ENCODE measurements at regions not wholly inside any gene's neighbourhood (a gene's known extent, or its start where the extent isn't known, plus 50 kb on each side); places are given as distances from the start of the nearest gene placed in this dataset.

DNA sequence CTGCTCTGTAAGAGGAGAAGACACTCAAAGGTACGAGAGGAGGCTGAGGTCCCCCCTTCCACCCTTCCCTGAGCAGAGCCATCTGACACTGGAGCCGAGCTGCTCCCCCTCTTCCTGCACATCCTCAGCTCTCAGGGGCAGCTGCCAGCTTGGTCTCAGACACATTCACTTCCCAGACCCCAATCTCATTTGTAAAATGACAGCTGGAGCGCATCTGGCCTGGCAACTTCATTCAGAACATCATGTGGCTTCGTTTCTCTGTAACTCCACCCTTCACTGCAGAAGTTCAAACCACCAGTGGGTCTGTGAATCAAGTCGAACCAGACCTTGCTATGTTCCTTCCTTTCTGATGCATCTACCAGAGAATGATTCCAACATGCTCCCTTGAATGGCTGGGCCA, 145.6 kb upstream of the CDH4 start:
- FAIRE-seq (no peak), DNase-seq (ENCODE audit: insufficient read length, low spot score) (no peak)
- TF ChIP-seq SPI1 (IDR thresholded peaks at IDR 0.05; ENCODE audit: low read depth, low read length) = no peak
- no peak for TF ChIP-seq PAX5 (IDR thresholded peaks at IDR 0.05; ENCODE audit: insufficient read depth, low read length, severe bottlenecking)
- TF ChIP-seq POU2F2 (IDR thresholded peaks at IDR 0.05; ENCODE audit: low read depth, low read length) = no peak
- TF ChIP-seq POLR2AphosphoS5 (IDR thresholded peaks at IDR 0.05; ENCODE audit: low read depth, low read length) = no peak
- no peak for TF ChIP-seq POLR2A (IDR thresholded peaks at IDR 0.05; ENCODE audit: low read depth, low read length)
- no peak for TF ChIP-seq TAF1 (IDR thresholded peaks at IDR 0.05; ENCODE audit: low read depth, low read length)

DNA sequence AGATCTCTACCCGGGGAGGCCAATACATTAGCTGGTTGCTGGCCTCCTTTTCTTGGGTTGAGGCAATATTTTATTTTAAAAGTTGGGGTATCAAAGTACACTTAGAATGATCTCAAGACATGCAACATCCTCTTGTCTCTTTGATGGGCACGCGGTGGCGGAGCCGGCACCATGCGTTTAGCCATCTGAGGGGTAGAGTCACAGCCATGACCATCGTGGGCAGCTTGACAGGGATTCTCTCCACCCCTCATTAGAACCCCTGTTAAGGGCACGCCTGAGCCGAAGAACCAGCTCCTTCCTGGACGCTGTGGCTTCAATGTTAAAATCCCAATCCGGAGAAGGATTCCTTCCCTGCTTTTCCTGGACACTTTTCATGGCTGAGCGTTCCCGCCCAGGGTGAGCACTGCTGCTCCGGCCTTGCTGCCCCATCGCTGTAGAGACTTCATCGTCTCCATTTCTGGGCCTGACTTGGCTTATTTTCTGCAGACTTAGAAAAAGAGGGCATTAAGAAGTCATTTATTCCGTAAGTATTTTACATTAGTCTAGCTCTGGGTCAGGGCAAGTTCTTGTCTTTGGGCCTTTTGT, 142.7 kb upstream of the CDH4 start:
- DNase-seq (ENCODE audit: insufficient read length, low spot score) (no peak), FAIRE-seq (no peak)
- TF ChIP-seq PAX5 (IDR thresholded peaks at IDR 0.05; ENCODE audit: insufficient read depth, low read length, severe bottlenecking) (no peak), TAF1 (IDR thresholded peaks at IDR 0.05; ENCODE audit: low read depth, low read length) (no peak), POLR2AphosphoS5 (IDR thresholded peaks at IDR 0.05; ENCODE audit: low read depth, low read length) (no peak), POLR2A (IDR thresholded peaks at IDR 0.05; ENCODE audit: low read depth, low read length) (no peak), POU2F2 (IDR thresholded peaks at IDR 0.05; ENCODE audit: low read depth, low read length) (no peak), SPI1 (IDR thresholded peaks at IDR 0.05; ENCODE audit: low read depth, low read length) (no peak)

DNA sequence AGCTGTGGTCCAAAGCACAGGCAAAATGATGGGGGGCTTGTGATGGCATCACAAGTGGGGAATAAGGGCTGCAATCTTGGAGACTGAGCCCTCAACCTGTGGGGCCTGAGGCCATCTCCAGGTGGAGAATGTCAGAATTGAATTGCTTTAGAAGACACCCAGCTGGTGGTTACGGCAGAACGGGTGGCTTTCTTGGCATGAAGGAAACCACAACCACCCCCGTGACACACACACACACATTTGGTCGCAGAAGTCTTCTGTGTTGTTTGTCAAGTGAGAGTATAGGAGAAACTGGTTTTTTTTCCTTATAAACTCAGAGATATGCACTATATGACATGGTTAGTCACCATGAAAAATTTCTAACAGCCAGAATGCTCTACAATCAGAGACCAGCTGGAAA, 139.5 kb upstream of the CDH4 start:
- FAIRE-seq = no peak
- TF ChIP-seq POU2F2 (IDR thresholded peaks at IDR 0.05; ENCODE audit: low read depth, low read length) (no peak), PAX5 (IDR thresholded peaks at IDR 0.05; ENCODE audit: insufficient read depth, low read length, severe bottlenecking) (no peak), SPI1 (IDR thresholded peaks at IDR 0.05; ENCODE audit: low read depth, low read length) (no peak), POLR2AphosphoS5 (IDR thresholded peaks at IDR 0.05; ENCODE audit: low read depth, low read length) (no peak), TAF1 (IDR thresholded peaks at IDR 0.05; ENCODE audit: low read depth, low read length) (no peak), POLR2A (IDR thresholded peaks at IDR 0.05; ENCODE audit: low read depth, low read length) (no peak)
- no peak for DNase-seq (ENCODE audit: insufficient read length, low spot score)

DNA sequence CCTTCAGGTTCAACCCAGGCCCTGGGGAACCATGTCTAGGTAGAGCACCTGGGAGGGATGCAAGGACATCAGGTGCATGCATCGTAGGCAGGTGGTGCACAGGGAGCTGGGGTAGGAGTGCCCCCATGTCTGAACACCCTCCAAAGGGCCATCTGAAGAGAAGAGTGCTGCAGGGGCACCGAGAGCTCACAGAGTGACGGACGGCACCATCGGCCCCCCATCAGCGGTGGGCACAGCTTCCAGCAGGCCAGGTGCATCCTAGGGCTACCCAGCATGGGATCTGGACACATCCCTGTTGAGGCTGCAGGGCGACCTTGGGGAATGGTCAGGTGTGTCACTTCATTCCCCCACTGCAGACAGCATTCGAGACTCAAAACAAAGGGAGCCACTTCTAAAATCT, 138.3 kb upstream of the CDH4 start:
- FAIRE-seq = no peak
- TF ChIP-seq POLR2AphosphoS5 (IDR thresholded peaks at IDR 0.05; ENCODE audit: low read depth, low read length) = no peak
- TF ChIP-seq POLR2A (IDR thresholded peaks at IDR 0.05; ENCODE audit: low read depth, low read length) = no peak
- no peak for TF ChIP-seq PAX5 (IDR thresholded peaks at IDR 0.05; ENCODE audit: insufficient read depth, low read length, severe bottlenecking)
- TF ChIP-seq POU2F2 (IDR thresholded peaks at IDR 0.05; ENCODE audit: low read depth, low read length) = no peak
- no peak for TF ChIP-seq SPI1 (IDR thresholded peaks at IDR 0.05; ENCODE audit: low read depth, low read length)
- TF ChIP-seq TAF1 (IDR thresholded peaks at IDR 0.05; ENCODE audit: low read depth, low read length) = no peak

DNA sequence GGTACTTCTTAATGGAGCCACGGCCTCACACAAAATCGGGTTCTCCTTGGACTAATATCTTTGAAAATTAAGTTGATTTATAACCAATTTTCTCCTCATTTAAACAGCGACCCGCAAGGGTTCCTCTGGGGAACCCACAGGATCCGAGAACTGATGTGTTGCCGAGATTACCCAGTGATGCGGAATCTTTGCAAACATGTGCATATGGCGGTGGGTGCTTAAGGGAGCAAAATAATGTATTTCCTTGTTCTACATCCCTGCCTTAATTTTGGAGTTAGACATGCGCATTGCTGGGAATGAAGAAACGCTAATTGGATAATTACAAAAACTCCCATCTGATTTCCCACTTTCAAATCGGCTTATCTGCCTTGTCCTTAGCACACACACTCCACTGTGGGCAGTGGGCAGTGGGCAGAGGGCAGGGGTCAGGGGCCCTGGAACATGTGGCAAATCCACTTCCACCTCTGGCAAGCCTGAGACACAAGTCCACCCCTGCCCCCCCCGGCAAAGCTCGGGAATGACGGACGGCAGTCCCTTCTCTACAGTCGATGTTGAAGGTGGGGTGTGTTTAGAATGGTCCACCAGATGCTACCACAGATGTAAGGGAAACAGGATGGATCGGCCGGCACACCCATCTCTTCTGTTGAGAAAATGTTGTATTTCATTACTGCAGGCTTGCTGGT, 137.4 kb upstream of the CDH4 start:
- TF ChIP-seq TAF1 (IDR thresholded peaks at IDR 0.05; ENCODE audit: low read depth, low read length) (no peak), POLR2A (IDR thresholded peaks at IDR 0.05; ENCODE audit: low read depth, low read length) (no peak), PAX5 (IDR thresholded peaks at IDR 0.05; ENCODE audit: insufficient read depth, low read length, severe bottlenecking) (no peak), POLR2AphosphoS5 (IDR thresholded peaks at IDR 0.05; ENCODE audit: low read depth, low read length) (no peak), POU2F2 (IDR thresholded peaks at IDR 0.05; ENCODE audit: low read depth, low read length) (no peak), SPI1 (IDR thresholded peaks at IDR 0.05; ENCODE audit: low read depth, low read length) (no peak)
- DNase-seq (ENCODE audit: insufficient read length, low spot score) (no peak), FAIRE-seq (no peak)

More for the DNA sequence above, 138.3 kb upstream of the CDH4 start:
- DNase-seq (ENCODE audit: insufficient read length, low spot score) = no peak

DNA sequence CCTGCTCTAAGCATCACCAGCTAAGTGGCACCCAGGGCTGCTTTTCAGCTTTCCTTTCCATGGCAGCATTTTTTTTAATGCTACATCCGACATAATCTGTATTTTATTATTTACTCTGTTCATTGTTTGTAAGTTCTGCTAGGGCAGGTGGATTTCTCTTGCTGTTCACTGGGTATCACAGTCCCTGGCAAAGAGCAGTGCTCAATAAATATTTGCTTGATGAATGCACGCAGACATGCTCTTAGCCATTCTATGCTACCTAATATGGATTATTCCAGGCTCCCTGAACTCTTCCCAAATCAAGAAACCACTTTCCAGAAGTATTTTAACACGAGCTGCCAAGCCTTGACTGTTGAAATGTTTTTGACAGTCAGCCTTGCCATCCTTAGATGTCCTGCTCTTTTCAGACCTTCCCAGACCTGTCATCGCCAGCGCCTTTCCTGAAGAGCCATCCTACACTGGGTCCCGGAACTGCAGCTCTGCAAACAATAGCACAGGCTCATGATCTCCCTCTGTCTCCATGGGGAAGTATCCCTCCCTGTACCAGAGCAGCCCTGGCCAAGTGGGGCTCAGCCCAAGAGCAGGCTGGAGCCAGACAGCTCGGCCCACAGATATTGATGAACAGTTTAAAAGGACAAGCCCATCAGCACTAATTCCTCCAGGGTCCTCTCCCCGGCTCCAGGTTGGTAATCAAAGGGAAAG, 136.5 kb upstream of the CDH4 start:
- no peak for FAIRE-seq
- TF ChIP-seq PAX5 (IDR thresholded peaks at IDR 0.05; ENCODE audit: insufficient read depth, low read length, severe bottlenecking) (no peak), POLR2AphosphoS5 (IDR thresholded peaks at IDR 0.05; ENCODE audit: low read depth, low read length) (no peak), POLR2A (IDR thresholded peaks at IDR 0.05; ENCODE audit: low read depth, low read length) (no peak), TAF1 (IDR thresholded peaks at IDR 0.05; ENCODE audit: low read depth, low read length) (no peak), POU2F2 (IDR thresholded peaks at IDR 0.05; ENCODE audit: low read depth, low read length) (no peak), SPI1 (IDR thresholded peaks at IDR 0.05; ENCODE audit: low read depth, low read length) (no peak)
- no peak for DNase-seq (ENCODE audit: insufficient read length, low spot score)

DNA sequence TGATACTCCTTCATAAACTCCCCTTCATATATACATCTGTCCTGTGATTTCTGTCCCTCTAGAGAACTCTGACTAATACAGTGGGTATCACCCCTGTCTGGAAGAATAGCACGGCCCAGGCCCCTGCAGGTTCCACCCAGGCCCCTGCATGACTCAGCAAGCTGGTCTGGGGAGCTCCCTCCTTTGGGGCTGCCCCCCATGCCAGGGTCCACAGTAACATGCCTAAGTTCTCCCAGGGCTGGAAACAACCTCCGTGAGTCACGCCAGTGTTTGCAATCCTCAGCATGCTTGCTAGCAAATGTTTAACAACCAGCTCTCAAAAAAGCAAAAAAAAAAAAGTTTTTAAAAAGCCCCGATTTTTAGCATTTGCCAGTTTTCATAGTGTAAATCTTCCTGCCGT, 134.3 kb upstream of the CDH4 start:
- FAIRE-seq = no peak
- no peak for DNase-seq (ENCODE audit: insufficient read length, low spot score)
- TF ChIP-seq POU2F2 (IDR thresholded peaks at IDR 0.05; ENCODE audit: low read depth, low read length) (no peak), TAF1 (IDR thresholded peaks at IDR 0.05; ENCODE audit: low read depth, low read length) (no peak), SPI1 (IDR thresholded peaks at IDR 0.05; ENCODE audit: low read depth, low read length) (no peak), POLR2A (IDR thresholded peaks at IDR 0.05; ENCODE audit: low read depth, low read length) (no peak), POLR2AphosphoS5 (IDR thresholded peaks at IDR 0.05; ENCODE audit: low read depth, low read length) (no peak), PAX5 (IDR thresholded peaks at IDR 0.05; ENCODE audit: insufficient read depth, low read length, severe bottlenecking) (no peak)

DNA sequence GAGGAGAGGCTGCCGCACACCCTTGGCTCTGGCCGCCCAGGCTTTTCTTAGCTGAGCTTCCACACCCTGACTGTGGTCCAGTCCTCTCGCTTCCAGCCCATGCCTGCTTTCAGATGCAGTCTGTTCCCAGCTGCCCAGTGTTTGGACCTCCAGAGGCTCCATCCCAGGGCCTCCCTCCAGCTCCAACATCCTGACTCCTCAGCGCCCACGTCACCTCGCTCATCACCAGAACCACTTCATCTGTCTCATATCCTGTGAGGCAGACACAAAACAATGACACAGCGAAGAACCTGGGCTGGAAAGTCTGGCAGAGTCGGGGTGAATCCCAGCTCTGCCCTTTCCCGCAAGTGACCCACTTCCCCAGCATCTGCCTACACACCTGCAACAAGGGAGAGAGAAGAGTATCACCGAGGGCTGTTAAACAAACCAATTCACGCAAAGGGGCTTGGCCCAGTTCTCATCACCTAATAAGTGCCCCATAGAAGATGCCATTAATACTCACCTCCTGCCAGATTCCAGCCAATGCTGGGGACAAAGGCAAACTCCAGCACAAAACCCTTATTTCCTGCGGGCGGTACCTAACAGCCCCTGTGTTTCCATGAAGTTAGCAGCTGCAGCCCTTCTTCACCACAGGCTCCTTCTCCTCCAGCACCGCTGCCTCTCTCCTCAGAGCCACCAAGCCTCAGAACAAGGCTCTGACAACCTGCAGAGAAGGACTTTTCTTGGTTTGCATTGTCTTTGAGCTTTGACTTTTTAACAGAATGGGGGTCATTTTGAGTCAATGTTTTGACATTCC, 133.4 kb upstream of the CDH4 start:
- FAIRE-seq (no peak), DNase-seq (ENCODE audit: insufficient read length, low spot score) (no peak)
- TF ChIP-seq POLR2AphosphoS5 (IDR thresholded peaks at IDR 0.05; ENCODE audit: low read depth, low read length) (no peak), TAF1 (IDR thresholded peaks at IDR 0.05; ENCODE audit: low read depth, low read length) (no peak), SPI1 (IDR thresholded peaks at IDR 0.05; ENCODE audit: low read depth, low read length) (no peak), POU2F2 (IDR thresholded peaks at IDR 0.05; ENCODE audit: low read depth, low read length) (no peak), PAX5 (IDR thresholded peaks at IDR 0.05; ENCODE audit: insufficient read depth, low read length, severe bottlenecking) (no peak), POLR2A (IDR thresholded peaks at IDR 0.05; ENCODE audit: low read depth, low read length) (no peak)

All from GM12891 (cell line).